Ishikawa (cell line): ENCODE measurements at regions not wholly inside any gene's neighbourhood (a gene's known extent, or its start where the extent isn't known, plus 50 kb on each side); places are given as distances from the start of the nearest gene placed in this dataset.

Experiments
- CEBPB ChIP-seq: IDR thresholded peaks from 2 replicates; pipeline ENCODE4 v1.6.1; 2012
- CREB1 ChIP-seq: IDR thresholded peaks from 2 replicates; pipeline ENCODE4 v1.6.1; 2012; ENCODE audit warnings: low read depth
- EGR1 ChIP-seq: IDR thresholded peaks from 2 replicates; pipeline ENCODE4 v1.6.1; 2012
- EP300 ChIP-seq: IDR thresholded peaks from 2 replicates; pipeline ENCODE4 v1.6.1; 2012; ENCODE audit warnings: borderline replicate concordance
- FOXM1 ChIP-seq: IDR thresholded peaks from 2 replicates; pipeline ENCODE4 v1.6.1; 2012; ENCODE audit warnings: low read depth, borderline replicate concordance
- MAX ChIP-seq: IDR thresholded peaks from 2 replicates; pipeline ENCODE4 v1.6.1; 2012
- NFIC ChIP-seq: IDR thresholded peaks from 2 replicates; pipeline ENCODE4 v1.6.1; 2012
- RAD21 ChIP-seq: IDR thresholded peaks from 2 replicates; pipeline ENCODE4 v1.6.1; 2012; ENCODE audit warnings: low read depth
- REST ChIP-seq: IDR thresholded peaks from 2 replicates; pipeline ENCODE4 v1.6.1; 2012; ENCODE audit warnings: low read depth, mild to moderate bottlenecking
- TAF1 ChIP-seq: IDR thresholded peaks from 2 replicates; pipeline ENCODE4 v1.6.1; 2012; ENCODE audit warnings: low read depth, mild to moderate bottlenecking
- TCF12 ChIP-seq: IDR thresholded peaks from 2 replicates; pipeline ENCODE4 v1.6.1; 2012; ENCODE audit warnings: low read depth
- TEAD4 ChIP-seq: IDR thresholded peaks from 2 replicates; pipeline ENCODE4 v1.6.1; 2012
- USF1 ChIP-seq: IDR thresholded peaks from 2 replicates; pipeline ENCODE4 v1.6.1; 2012
- YY1 ChIP-seq: IDR thresholded peaks from 2 replicates; pipeline ENCODE4 v1.6.1; 2012; ENCODE audit warnings: low read depth
- ZBTB7A ChIP-seq: IDR thresholded peaks from 2 replicates; pipeline ENCODE4 v1.6.1; 2012; ENCODE audit warnings: low read depth

- no peak for TF ChIP-seq NFIC
- no peak for TF ChIP-seq YY1
- no peak for TF ChIP-seq CEBPB
- no peak for TF ChIP-seq MAX
- no peak for TF ChIP-seq RAD21
- TF ChIP-seq USF1 = no peak
- no peak for TF ChIP-seq TAF1
Observed at GRCh38 chr3:8153800-8154199, 347.8 kb upstream of the LMCD1 start.

GRCh38 chr3:8154617-8155016 is 347.0 kb upstream of the LMCD1 start:
- no peak for TF ChIP-seq CEBPB
- TF ChIP-seq RAD21 = no peak
- TF ChIP-seq YY1 = no peak
- TF ChIP-seq CREB1 = no peak

- no peak for TF ChIP-seq EGR1
- no peak for TF ChIP-seq CEBPB
- TF ChIP-seq ZBTB7A = no peak
- no peak for TF ChIP-seq USF1
- no peak for TF ChIP-seq FOXM1
- no peak for TF ChIP-seq RAD21
- TF ChIP-seq YY1 = no peak
- no peak for TF ChIP-seq REST
- TF ChIP-seq TAF1 = no peak
- TF ChIP-seq EP300 = no peak
- no peak for TF ChIP-seq MAX
- no peak for TF ChIP-seq TCF12
- no peak for TF ChIP-seq NFIC
- TF ChIP-seq CREB1 = no peak
- TF ChIP-seq TEAD4 = no peak
Observed at GRCh38 chr3:8156138-8156537, 345.5 kb upstream of the LMCD1 start.

- TF ChIP-seq TEAD4 (no peak), FOXM1 (no peak), CEBPB (no peak), REST (no peak), TAF1 (no peak), EGR1 (no peak), ZBTB7A (no peak), EP300 (no peak), RAD21 (no peak), MAX (no peak), TCF12 (no peak), CREB1 (no peak), YY1 (no peak), NFIC (no peak), USF1 (no peak)
Observed at GRCh38 chr3:8156831-8157230, 344.8 kb upstream of the LMCD1 start.

GRCh38 chr3:8157640-8158039 is 344.0 kb upstream of the LMCD1 start:
- no peak for TF ChIP-seq USF1
- TF ChIP-seq CEBPB = no peak
- TF ChIP-seq MAX = no peak

- no peak for TF ChIP-seq FOXM1
- TF ChIP-seq YY1 = no peak
- TF ChIP-seq EP300 = no peak
- no peak for TF ChIP-seq CEBPB
- TF ChIP-seq NFIC = no peak
Observed at GRCh38 chr3:8164145-8164544, 337.5 kb upstream of the LMCD1 start.
